ENCODE measurements at regions not wholly inside any gene's neighbourhood (a gene's known extent, or its start where the extent isn't known, plus 50 kb on each side); places are given as distances from the start of the nearest gene placed in this dataset.

GRCh38 chr9:7906783-7907550 lies 107.4 kb upstream of the DMAC1 start (continued):
- TF ChIP-seq ATF2 (IDR thresholded peaks at IDR 0.05; ENCODE audit: low read length) (no peak), GTF2F1 (IDR thresholded peaks at IDR 0.05; ENCODE audit: borderline replicate concordance, low read depth, low read length) (no peak)
